ENCODE measurements at regions not wholly inside any gene's neighbourhood (a gene's known extent, or its start where the extent isn't known, plus 50 kb on each side); places are given as distances from the start of the nearest gene placed in this dataset.
"Not testable (repeated sequence)": the region's sequence is repeated elsewhere in the genome, so short reads cannot be mapped to it uniquely, and the experiment has no call there.

DNA sequence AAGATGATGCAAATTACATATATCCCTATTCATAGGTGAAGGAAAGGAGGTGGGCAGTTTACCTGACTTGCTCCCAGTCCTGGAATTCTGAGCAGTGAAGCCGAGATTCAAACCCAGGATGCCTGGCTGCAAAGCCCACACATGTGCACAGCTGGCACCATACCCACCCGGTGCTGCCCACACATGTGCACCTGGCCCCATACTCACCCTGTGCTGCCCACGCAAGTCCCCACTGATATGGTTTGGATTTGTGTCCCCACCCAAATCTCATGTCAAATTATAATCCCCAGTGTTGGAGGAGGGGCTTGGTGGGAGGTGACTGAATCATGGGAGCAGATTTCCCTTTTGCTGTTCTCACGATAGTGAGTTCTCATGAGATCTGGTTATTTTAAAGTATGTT, 179.2 kb upstream of the C14orf180 start:
- Histone ChIP-seq H3K9me3 (ENCODE audit: control insufficient read depth, low read depth, low read length) (peaks cover 8% of the 10 kb centered on the region), H4K20me1 (ENCODE audit: control insufficient read depth, extremely low read depth, insufficient read depth, low read length) (no peaks in the 10 kb centered on the region), H3K36me3 (ENCODE audit: control insufficient read depth in 2 of 2, extremely low read depth in 1 of 2, insufficient read depth in 2 of 2, low read length in 2 of 2) (no peaks in the 10 kb centered on the region), H3K9me1 (ENCODE audit: control insufficient read depth, extremely low read depth, insufficient read depth, low read length) (no peaks in the 10 kb centered on the region), H3K27me3 (ENCODE audit: control insufficient read depth, extremely low read depth, insufficient read depth, low read length) (no peaks in the 10 kb centered on the region), H3K27ac (ENCODE audit: control insufficient read depth, insufficient read depth, low read length) (no peak overlapping the region), H3K4me1 (ENCODE audit: control insufficient read depth, extremely low read depth, insufficient read depth, low read length) (no peaks in the 10 kb centered on the region), H3K79me2 (ENCODE audit: control insufficient read depth, insufficient read depth, low read length) (no peaks in the 10 kb centered on the region), H3K4me2 (ENCODE audit: control insufficient read depth, extremely low read depth, insufficient read depth, low read depth, low read length) (no peak overlapping the region), H3K4me3 (ENCODE audit: control insufficient read depth in 2 of 3, extremely low read depth in 1 of 3, insufficient read depth in 2 of 3, low read depth in 1 of 3, low read length in 3 of 3) (no peak overlapping the region), H2AFZ (ENCODE audit: control insufficient read depth, low read length) (no peak overlapping the region), H3K9ac (ENCODE audit: control insufficient read depth, extremely low read depth, insufficient read depth, low read length) (no peak overlapping the region)
- no peak for TF ChIP-seq CTCF (optimal IDR thresholded peaks at IDR 0.05 in 1 of 3, IDR thresholded peaks at IDR 0.05 in 1 of 3, conservative IDR thresholded peaks at IDR 0.05 in 1 of 3; ENCODE audit: extremely low read depth in 1 of 3, insufficient read depth in 2 of 3, low read length in 3 of 3)
- TF ChIP-seq EZH2 (IDR thresholded peaks at IDR 0.05; ENCODE audit: low read length): no peak
- no peak for DNase-seq (ENCODE audit: low read depth, low spot score)
- FAIRE-seq: no peak
- dilution Hi-C loops (cut with MboI; ENCODE audit: extremely low pct_ligation_motif_present, low sequenced_read_pairs): no loop called here

GRCh38 chr14:104401785-104402184, 177.8 kb upstream of the C14orf180 start:
- Histone ChIP-seq H3K9ac (ENCODE audit: control insufficient read depth, extremely low read depth, insufficient read depth, low read length) (no peak overlapping the region), H3K9me3 (ENCODE audit: control insufficient read depth, low read depth, low read length) (peaks cover 7% of the 10 kb centered on the region), H4K20me1 (ENCODE audit: control insufficient read depth, extremely low read depth, insufficient read depth, low read length) (no peaks in the 10 kb centered on the region), H3K79me2 (ENCODE audit: control insufficient read depth, insufficient read depth, low read length) (no peaks in the 10 kb centered on the region), H3K9me1 (ENCODE audit: control insufficient read depth, extremely low read depth, insufficient read depth, low read length) (no peaks in the 10 kb centered on the region), H3K27ac (ENCODE audit: control insufficient read depth, insufficient read depth, low read length) (no peak overlapping the region), H3K4me3 (ENCODE audit: control insufficient read depth in 2 of 3, extremely low read depth in 1 of 3, insufficient read depth in 2 of 3, low read depth in 1 of 3, low read length in 3 of 3) (no peak overlapping the region), H3K4me1 (ENCODE audit: control insufficient read depth, extremely low read depth, insufficient read depth, low read length) (no peaks in the 10 kb centered on the region), H2AFZ (ENCODE audit: control insufficient read depth, low read length) (no peak overlapping the region), H3K27me3 (ENCODE audit: control insufficient read depth, extremely low read depth, insufficient read depth, low read length) (no peaks in the 10 kb centered on the region), H3K36me3 (ENCODE audit: control insufficient read depth in 2 of 2, extremely low read depth in 1 of 2, insufficient read depth in 2 of 2, low read length in 2 of 2) (no peaks in the 10 kb centered on the region), H3K4me2 (ENCODE audit: control insufficient read depth, extremely low read depth, insufficient read depth, low read depth, low read length) (no peak overlapping the region)
- TF ChIP-seq CTCF (optimal IDR thresholded peaks at IDR 0.05 in 1 of 3, IDR thresholded peaks at IDR 0.05 in 1 of 3, conservative IDR thresholded peaks at IDR 0.05 in 1 of 3; ENCODE audit: extremely low read depth in 1 of 3, insufficient read depth in 2 of 3, low read length in 3 of 3): no peak
- TF ChIP-seq EZH2 (IDR thresholded peaks at IDR 0.05; ENCODE audit: low read length): no peak
- FAIRE-seq: no peak
- dilution Hi-C loops (cut with MboI; ENCODE audit: extremely low pct_ligation_motif_present, low sequenced_read_pairs): no loop called here
- DNase-seq (ENCODE audit: low read depth, low spot score): no peak

- H3K4me1 ChIP-seq (ENCODE audit: control insufficient read depth, extremely low read depth, insufficient read depth, low read length); H3K4me3 ChIP-seq (ENCODE audit: control insufficient read depth in 2 of 3, extremely low read depth in 1 of 3, insufficient read depth in 2 of 3, low read depth in 1 of 3, low read length in 3 of 3); H3K4me2 ChIP-seq (ENCODE audit: control insufficient read depth, extremely low read depth, insufficient read depth, low read depth, low read length); H3K27me3 ChIP-seq (ENCODE audit: control insufficient read depth, extremely low read depth, insufficient read depth, low read length); H3K9me3 ChIP-seq (ENCODE audit: control insufficient read depth, low read depth, low read length); H3K79me2 ChIP-seq (ENCODE audit: control insufficient read depth, insufficient read depth, low read length); H4K20me1 ChIP-seq (ENCODE audit: control insufficient read depth, extremely low read depth, insufficient read depth, low read length); dilution Hi-C loops (cut with MboI; ENCODE audit: extremely low pct_ligation_motif_present, low sequenced_read_pairs); H3K27ac ChIP-seq (ENCODE audit: control insufficient read depth, insufficient read depth, low read length); H3K9me1 ChIP-seq (ENCODE audit: control insufficient read depth, extremely low read depth, insufficient read depth, low read length); H2AFZ ChIP-seq (ENCODE audit: control insufficient read depth, low read length); H3K9ac ChIP-seq (ENCODE audit: control insufficient read depth, extremely low read depth, insufficient read depth, low read length); FAIRE-seq; H3K36me3 ChIP-seq (ENCODE audit: control insufficient read depth in 2 of 2, extremely low read depth in 1 of 2, insufficient read depth in 2 of 2, low read length in 2 of 2); DNase-seq (ENCODE audit: low read depth, low spot score): not testable (repeated sequence)
Measured at GRCh38 chr14:104402303-104402702, 177.3 kb upstream of the C14orf180 start.
